ENCODE measurements at regions not wholly inside any gene's neighbourhood (a gene's known extent, or its start where the extent isn't known, plus 50 kb on each side); places are given as distances from the start of the nearest gene placed in this dataset.

- no peak for TF ChIP-seq CTCF (conservative IDR thresholded peaks at IDR 0.05; ENCODE audit: low read depth in 2 of 2)
- no peak for TF ChIP-seq ETS1 (IDR thresholded peaks at IDR 0.05)
- TF ChIP-seq EZH2 (IDR thresholded peaks at IDR 0.05; ENCODE audit: low read depth, unreplicated experiment) = no peak
- no peak for TF ChIP-seq POLR2AphosphoS5 (IDR thresholded peaks at IDR 0.05; ENCODE audit: low read depth)
- no peak for TF ChIP-seq ZNF114 (CRISPR knock-in tag; IDR thresholded peaks at IDR 0.05)
- no peak for TF ChIP-seq JUNB (IDR thresholded peaks at IDR 0.05; ENCODE audit: unreplicated experiment)
Measured at GRCh38 chr10:114753126-114753525, 68.5 kb upstream of the FHIP2A start.
